ENCODE measurements at regions not wholly inside any gene's neighbourhood (a gene's known extent, or its start where the extent isn't known, plus 50 kb on each side); places are given as distances from the start of the nearest gene placed in this dataset.

- no peaks in the 10 kb centered on the region for H3K9me3 ChIP-seq
- H3K27me3 ChIP-seq: peaks cover 4% of the 10 kb centered on the region
- H3K27ac ChIP-seq: no peak overlapping the region
- H3K36me3 ChIP-seq: no peaks in the 10 kb centered on the region
- H3K4me1 ChIP-seq: no peaks in the 10 kb centered on the region
- TF ChIP-seq EP300 (IDR thresholded peaks at IDR 0.05) (no peak), POLR2A (IDR thresholded peaks at IDR 0.05) (no peak), POLR2AphosphoS5 (IDR thresholded peaks at IDR 0.05) (no peak)
- TF ChIP-seq, protein P1, sequence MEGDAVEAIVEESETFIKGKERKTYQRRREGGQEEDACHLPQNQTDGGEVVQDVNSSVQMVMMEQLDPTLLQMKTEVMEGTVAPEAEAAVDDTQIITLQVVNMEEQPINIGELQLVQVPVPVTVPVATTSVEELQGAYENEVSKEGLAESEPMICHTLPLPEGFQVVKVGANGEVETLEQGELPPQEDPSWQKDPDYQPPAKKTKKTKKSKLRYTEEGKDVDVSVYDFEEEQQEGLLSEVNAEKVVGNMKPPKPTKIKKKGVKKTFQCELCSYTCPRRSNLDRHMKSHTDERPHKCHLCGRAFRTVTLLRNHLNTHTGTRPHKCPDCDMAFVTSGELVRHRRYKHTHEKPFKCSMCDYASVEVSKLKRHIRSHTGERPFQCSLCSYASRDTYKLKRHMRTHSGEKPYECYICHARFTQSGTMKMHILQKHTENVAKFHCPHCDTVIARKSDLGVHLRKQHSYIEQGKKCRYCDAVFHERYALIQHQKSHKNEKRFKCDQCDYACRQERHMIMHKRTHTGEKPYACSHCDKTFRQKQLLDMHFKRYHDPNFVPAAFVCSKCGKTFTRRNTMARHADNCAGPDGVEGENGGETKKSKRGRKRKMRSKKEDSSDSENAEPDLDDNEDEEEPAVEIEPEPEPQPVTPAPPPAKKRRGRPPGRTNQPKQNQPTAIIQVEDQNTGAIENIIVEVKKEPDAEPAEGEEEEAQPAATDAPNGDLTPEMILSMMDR (IDR thresholded peaks at IDR 0.05): no peak
- H3K4me3 ChIP-seq: no peak overlapping the region
- 88% methylated on average over 9 of the region's 14 CpGs for WGBS
- DNase-seq (ENCODE audit: low spot score in 2 of 2): peak; percentile 41 to 73
These were observed 171.0 kb upstream of the SHH start for GRCh38 chr7:155983176-155983815.

GRCh38 chr7:155981703-155982102 lies 169.4 kb upstream of the SHH start:
- no peaks in the 10 kb centered on the region for H3K9me3 ChIP-seq
- TF ChIP-seq POLR2A (IDR thresholded peaks at IDR 0.05) (no peak), POLR2AphosphoS5 (IDR thresholded peaks at IDR 0.05) (no peak), EP300 (IDR thresholded peaks at IDR 0.05) (no peak)
- TF ChIP-seq, protein P1 (IDR thresholded peaks at IDR 0.05): no peak
- DNase-seq (ENCODE audit: low spot score in 2 of 2): no peak
- H3K36me3 ChIP-seq: no peaks in the 10 kb centered on the region
- WGBS: 83% methylated on average over 2 of the region's 2 CpGs
- H3K4me1 ChIP-seq: no peaks in the 10 kb centered on the region
- H3K27ac ChIP-seq: no peak overlapping the region
- H3K4me3 ChIP-seq: no peak overlapping the region
- H3K27me3 ChIP-seq: peaks cover 4% of the 10 kb centered on the region

- TF ChIP-seq, protein P1 (IDR thresholded peaks at IDR 0.05): no peak
- TF ChIP-seq EP300 (IDR thresholded peaks at IDR 0.05) (no peak), POLR2A (IDR thresholded peaks at IDR 0.05) (no peak), POLR2AphosphoS5 (IDR thresholded peaks at IDR 0.05) (no peak)
- Histone ChIP-seq H3K4me3 (no peak overlapping the region), H3K27ac (no peak overlapping the region), H3K27me3 (peaks cover 4% of the 10 kb centered on the region), H3K4me1 (no peaks in the 10 kb centered on the region), H3K36me3 (no peaks in the 10 kb centered on the region), H3K9me3 (no peaks in the 10 kb centered on the region)
- peak; percentile 37 to 52 for DNase-seq (ENCODE audit: low spot score in 2 of 2)
- WGBS: 82% methylated on average over 10 of the region's 10 CpGs
These were observed 168.6 kb upstream of the SHH start for GRCh38 chr7:155980841-155981240.

- H3K9me3 ChIP-seq: no peaks in the 10 kb centered on the region
- WGBS: 91% methylated on average over 12 of the region's 12 CpGs
- no peak overlapping the region for H3K27ac ChIP-seq
- DNase-seq (ENCODE audit: low spot score in 2 of 2): peak; percentile 17 to 73
- H3K36me3 ChIP-seq: no peaks in the 10 kb centered on the region
- TF ChIP-seq POLR2AphosphoS5 (IDR thresholded peaks at IDR 0.05) (no peak), EP300 (IDR thresholded peaks at IDR 0.05) (no peak), POLR2A (IDR thresholded peaks at IDR 0.05) (no peak)
- TF ChIP-seq, protein P1 (IDR thresholded peaks at IDR 0.05): no peak
- H3K27me3 ChIP-seq: peaks cover 4% of the 10 kb centered on the region
- H3K4me3 ChIP-seq: no peak overlapping the region
- H3K4me1 ChIP-seq: no peaks in the 10 kb centered on the region
These were observed 167.7 kb upstream of the SHH start for GRCh38 chr7:155979994-155980393.

DNA sequence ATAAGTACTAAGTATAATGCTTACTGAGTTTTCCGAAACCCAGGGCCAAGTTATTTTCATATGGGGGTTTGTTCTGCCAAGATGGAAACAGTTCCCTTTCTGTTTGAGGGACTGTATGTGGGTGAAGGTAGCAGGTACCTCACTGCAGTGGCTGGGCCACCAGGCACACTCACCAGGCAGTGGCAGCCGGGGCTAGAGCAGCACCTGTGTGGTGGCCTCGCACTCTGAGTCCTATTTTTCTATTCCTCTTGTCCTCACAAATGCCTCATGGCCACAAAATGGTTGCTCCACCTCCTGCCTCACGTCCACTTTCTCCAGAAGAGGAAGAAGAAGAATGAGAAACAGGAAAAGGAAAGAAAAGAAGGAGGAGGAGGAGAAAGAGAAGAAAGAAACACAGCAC lies 167.3 kb upstream of the SHH start:
- no peak for DNase-seq (ENCODE audit: low spot score in 2 of 2)
- peaks cover 4% of the 10 kb centered on the region for H3K27me3 ChIP-seq
- H3K4me3 ChIP-seq: no peak overlapping the region
- no peaks in the 10 kb centered on the region for H3K4me1 ChIP-seq
- H3K36me3 ChIP-seq: no peaks in the 10 kb centered on the region
- H3K27ac ChIP-seq: no peak overlapping the region
- no peaks in the 10 kb centered on the region for H3K9me3 ChIP-seq
- 75% methylated on average over 4 of the region's 4 CpGs for WGBS
- TF ChIP-seq EP300 (IDR thresholded peaks at IDR 0.05): no peak
- TF ChIP-seq POLR2AphosphoS5 (IDR thresholded peaks at IDR 0.05): no peak
- TF ChIP-seq, protein P1 (IDR thresholded peaks at IDR 0.05): no peak
- TF ChIP-seq POLR2A (IDR thresholded peaks at IDR 0.05): no peak

Measured in suprapubic skin (tissue), 4 donors.